ENCODE measurements at regions not wholly inside any gene's neighbourhood (a gene's known extent, or its start where the extent isn't known, plus 50 kb on each side); places are given as distances from the start of the nearest gene placed in this dataset.
"Not testable (repeated sequence)": the region's sequence is repeated elsewhere in the genome, so short reads cannot be mapped to it uniquely, and the experiment has no call there.

DNA sequence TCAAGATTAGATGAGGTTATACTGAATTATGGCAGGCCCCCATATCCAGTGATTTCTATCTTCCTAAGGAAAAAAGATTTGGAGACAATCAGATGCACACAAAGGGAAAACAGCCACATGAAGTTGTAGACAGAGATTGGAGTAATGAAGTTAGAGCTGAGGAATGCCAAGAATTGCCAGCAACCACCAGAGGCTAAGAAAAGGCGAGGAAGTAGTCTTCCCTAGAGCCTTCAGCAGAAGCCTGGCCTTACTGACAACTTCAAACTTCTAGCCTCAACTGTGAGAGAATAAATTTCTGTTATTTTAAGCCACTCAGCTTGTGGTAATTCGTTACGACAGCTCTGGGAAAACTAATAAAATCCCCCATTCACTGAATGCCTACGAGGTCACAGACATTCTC is 473.9 kb downstream of the COL12A1 start:
- no peak for DNase-seq (ENCODE audit: low read depth in 2 of 2)

DNA sequence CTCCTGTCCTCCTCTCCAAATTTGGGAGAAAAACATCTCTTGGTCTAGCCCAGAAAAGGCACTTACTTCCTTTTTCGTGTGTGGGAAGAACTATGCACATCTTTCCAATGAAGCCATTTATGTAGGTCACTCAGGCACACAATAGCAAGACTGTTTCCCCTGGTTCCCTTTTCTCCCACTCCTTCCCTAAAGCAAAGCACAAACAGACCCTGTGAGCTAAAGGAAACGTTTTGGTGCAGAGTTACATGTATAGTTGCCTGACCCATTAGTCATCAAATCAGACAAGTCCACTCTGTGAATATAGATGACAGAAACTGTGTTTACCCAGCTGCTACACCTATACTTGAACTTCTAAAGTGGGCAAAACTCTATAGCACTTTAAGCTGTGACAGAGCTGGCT is 474.6 kb downstream of the COL12A1 start:
- peak in 1 of 2 donors; percentile 74 for DNase-seq (ENCODE audit: low read depth in 2 of 2)

DNA sequence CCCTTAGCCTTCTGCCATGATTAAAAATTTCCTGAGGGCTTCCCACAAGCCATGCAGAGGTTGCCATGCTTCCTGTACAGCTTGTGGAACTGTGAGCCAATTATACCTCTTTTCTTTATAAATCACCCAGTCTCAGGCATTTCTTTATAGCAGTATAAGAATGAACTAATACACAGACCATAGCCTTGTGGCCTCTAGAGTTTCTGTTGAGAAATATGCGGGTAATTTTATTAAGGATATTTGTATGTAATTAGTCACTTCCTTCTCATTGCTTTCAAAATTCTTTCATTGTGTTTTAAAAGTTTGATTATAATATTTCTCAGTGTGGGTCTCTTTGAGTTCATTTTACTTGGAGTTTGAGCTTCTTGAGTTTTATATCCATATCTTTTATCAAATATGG is 484.9 kb downstream of the COL12A1 start:
- no peak for DNase-seq (ENCODE audit: low read depth in 2 of 2)

DNA sequence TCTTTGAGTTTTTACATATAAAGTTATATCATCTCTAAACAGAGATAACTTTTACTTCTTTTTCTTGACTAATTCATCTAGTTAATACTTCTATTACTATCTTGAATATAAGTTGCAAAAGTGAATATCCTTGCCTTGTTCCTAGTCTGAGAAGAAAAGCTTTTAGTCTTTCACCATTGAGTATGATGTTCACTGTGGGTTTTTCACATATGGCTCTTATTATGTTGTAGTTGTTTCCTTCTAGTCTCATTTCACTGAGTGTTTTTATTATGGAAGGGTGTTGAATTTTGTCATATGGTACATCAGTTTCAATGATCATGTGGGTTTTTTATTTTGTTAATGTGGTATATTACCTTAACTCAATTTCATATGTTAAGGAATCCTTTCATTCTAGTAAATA is 488.3 kb downstream of the COL12A1 start:
- DNase-seq (ENCODE audit: low read depth in 2 of 2) = no peak

- no peak for DNase-seq (ENCODE audit: low read depth in 2 of 2)
These were observed 490.3 kb downstream of the COL12A1 start for GRCh38 chr6:74715355-74716085.

- peak in 1 of 2 donors; percentile 20 for DNase-seq (ENCODE audit: low read depth in 2 of 2)
These were observed 491.9 kb downstream of the COL12A1 start for GRCh38 chr6:74713941-74714340.

GRCh38 chr6:74705451-74705850 is 500.4 kb downstream of the COL12A1 start:
- no peak for DNase-seq (ENCODE audit: low read depth in 2 of 2)

DNA sequence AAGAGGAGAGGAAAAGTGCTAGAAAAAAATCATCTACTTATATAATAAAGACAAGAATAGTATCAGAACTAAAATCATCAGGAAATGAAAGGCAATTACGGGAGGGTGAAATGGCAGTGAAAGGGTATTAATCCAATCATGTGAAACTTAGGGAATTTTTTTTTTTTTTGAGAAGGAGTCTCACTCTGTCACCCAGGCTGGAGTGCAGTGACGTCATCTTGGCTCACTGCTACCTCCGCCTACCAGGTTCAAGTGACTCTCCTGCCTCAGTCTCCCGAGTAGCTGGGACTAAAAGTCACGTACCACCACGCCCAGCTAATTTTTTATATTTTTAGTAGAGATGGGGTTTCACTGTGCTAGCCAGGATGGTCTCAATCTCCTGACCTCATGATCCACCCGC is 501.3 kb downstream of the COL12A1 start:
- not testable (repeated sequence) for DNase-seq (ENCODE audit: low read depth in 2 of 2)

- no peak for DNase-seq (ENCODE audit: low read depth in 2 of 2)
These were observed 515.5 kb downstream of the COL12A1 start for GRCh38 chr6:74690365-74690764.

- no peak for DNase-seq (ENCODE audit: low read depth in 2 of 2)
These were observed 516.3 kb downstream of the COL12A1 start for GRCh38 chr6:74689601-74690000.

GRCh38 chr6:74677463-74677862 is 528.4 kb downstream of the COL12A1 start:
- DNase-seq (ENCODE audit: low read depth in 2 of 2) = no peak

- no peak for DNase-seq (ENCODE audit: low read depth in 2 of 2)
These were observed 528.9 kb downstream of the COL12A1 start for GRCh38 chr6:74676906-74677305.

- DNase-seq (ENCODE audit: low read depth in 2 of 2) = no peak
These were observed 531.5 kb downstream of the COL12A1 start for GRCh38 chr6:74674377-74674776.

DNA sequence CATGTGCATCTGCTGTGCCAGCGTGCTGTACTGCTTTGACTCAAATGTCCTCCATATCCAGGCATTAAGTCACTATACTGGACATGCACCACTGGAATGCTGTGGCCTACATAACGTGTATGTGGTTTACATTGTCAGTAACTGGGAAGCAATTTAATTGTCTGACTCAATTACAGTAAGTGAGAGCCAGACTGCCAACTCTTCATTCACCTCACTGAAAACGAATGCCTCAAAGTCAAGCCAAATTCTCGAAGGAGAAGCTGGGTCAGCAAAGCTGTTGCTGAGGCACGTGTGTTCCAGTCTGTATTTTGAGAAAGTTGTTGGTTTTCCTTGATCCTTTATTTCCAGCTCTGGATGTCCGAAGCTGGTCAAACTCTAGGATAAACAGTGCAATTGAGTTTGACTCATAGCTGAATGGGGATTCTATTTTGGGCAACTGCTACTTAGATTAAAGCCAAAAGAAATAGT is 534.3 kb downstream of the COL12A1 start:
- DNase-seq (ENCODE audit: low read depth in 2 of 2) = no peak

GRCh38 chr6:74658391-74658790 is 547.5 kb downstream of the COL12A1 start:
- no peak for DNase-seq (ENCODE audit: low read depth in 2 of 2)

- no peak for DNase-seq (ENCODE audit: low read depth in 2 of 2)
These were observed 547.9 kb downstream of the COL12A1 start for GRCh38 chr6:74657931-74658330.

GRCh38 chr6:74657011-74657410 is 548.8 kb downstream of the COL12A1 start:
- DNase-seq (ENCODE audit: low read depth in 2 of 2) = no peak

DNA sequence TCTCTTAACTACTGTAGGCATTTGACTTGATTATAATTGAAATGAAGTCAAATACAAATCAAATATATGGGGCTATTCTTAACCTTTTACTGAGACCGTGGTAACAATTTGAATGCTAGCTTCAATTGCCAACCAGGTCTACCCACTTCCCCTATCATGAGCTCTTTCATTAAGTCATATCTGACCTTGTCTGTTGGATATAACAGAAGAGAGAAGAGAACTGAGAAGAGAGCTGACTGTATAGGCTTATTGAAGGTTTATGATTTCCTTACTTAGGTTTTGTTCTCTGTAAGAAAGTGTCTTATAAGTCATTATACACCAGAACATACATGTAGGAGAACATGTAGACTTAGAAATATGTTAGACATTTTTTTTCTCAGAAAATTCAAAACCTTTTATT is 549.4 kb downstream of the COL12A1 start:
- DNase-seq (ENCODE audit: low read depth in 2 of 2) = no peak

- no peak for DNase-seq (ENCODE audit: low read depth in 2 of 2)
These were observed 551.6 kb downstream of the COL12A1 start for GRCh38 chr6:74654296-74654695.

- no peak for DNase-seq (ENCODE audit: low read depth in 2 of 2)
These were observed 553.7 kb downstream of the COL12A1 start for GRCh38 chr6:74651948-74652842.

GRCh38 chr6:74650668-74651067 is 555.2 kb downstream of the COL12A1 start:
- no peak for DNase-seq (ENCODE audit: low read depth in 2 of 2)

DNA sequence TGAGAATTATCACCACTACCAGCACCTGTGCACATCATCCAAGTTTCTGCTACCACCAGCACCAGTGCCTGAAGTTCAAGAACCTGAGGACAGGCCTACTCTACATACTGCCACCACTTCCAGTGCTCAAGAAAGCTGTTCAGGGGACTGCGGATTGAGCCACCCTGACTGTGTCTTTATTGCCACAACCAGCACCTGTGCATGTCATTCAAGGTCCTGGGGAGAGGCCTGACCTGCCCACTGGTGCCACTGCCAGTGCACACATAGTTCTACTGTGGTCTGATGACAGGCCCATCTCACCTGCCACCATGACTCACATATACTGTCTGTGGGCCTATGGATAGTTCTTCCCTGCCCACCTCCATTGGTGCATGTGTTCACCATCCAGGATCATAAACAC is 559.4 kb downstream of the COL12A1 start:
- no peak for DNase-seq (ENCODE audit: low read depth in 2 of 2)
